NCI-H2171 treated with DMSO at 0.1 percent for 48 hours (cell line): ENCODE measurements at regions not wholly inside any gene's neighbourhood (a gene's known extent, or its start where the extent isn't known, plus 50 kb on each side); places are given as distances from the start of the nearest gene placed in this dataset.

Source experiments
- DNase-seq: peaks from one replicate; lab custom pipeline; 2025; lab: John Stamatoyannopoulos, UW

DNA sequence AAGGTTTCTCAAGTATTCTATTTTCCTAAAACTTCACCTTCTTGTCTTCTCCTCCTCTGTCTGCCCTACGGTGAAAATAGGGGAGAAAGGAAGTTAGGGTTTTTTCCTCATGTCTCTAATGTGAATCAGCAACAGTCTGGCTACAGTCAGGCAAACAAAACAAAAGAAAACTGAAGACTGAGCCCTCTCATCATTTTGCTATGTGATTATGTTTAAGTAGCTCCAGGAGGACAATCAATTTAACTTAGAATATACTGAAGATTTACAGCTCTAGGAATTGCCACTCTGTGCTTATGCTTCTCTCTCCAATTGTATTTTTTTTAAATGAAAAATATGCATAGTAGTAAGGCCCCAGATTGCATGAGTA, 316.2 kb downstream of the GPAT3 start:
- no peak for DNase-seq

DNA sequence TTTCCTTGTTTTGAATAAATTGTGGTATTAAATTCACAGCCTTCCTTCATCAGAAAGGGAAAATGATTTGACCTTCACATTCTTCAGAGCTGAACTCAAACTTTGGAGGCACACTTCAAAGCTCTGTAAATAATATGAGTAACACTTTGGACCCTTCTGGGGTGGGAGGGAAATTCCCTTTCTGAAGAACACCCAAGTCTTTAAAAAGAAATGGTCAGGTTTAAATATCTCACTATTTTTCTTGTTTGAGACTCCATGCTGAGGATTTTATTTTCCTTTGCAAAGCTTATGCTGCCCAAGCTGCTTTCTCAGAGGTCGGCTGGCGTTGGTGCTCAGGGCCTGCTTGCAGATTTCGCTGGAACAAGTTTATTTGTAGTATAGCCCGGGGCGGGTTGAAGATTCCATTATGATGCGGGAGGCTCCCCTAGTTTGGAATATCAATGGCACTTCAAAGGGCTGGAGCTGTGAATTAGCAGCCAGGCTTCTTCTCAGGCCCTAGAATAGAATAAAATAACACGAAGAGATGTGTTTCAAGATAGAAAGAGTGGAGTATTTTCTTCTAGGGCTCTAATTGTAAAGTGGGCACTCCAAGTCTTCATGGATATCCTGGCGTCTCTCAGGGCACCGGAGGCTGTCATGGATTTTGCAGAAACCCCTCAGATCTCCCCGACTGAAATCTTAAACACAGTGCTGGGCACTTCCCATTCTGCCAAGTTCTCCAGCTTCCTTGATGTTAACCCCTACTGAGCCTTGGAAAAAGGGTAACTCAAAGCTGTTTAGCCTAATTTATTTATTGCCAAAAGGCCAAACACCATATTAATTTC, 315.6 kb downstream of the GPAT3 start:
- DNase-seq, result no peak

DNA sequence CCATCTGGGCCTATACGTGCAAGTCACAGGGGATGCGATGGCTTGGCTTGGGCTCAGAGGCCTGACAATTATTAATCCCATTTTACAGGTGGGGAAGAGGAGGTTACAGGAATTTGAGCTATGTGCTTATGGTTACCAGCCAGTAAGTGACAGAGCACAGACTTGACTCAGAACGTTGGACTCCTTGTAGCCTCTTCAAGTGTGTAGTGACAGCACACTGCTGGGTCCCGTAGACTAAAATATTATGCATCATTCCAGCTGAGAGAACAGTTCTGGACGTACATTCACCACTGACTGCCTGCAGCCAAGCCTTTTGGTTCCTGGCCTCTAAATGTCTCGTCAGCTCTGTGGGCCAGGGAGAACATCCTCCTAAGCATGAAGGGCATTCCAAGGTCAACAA, 314.5 kb downstream of the GPAT3 start:
- no peak for DNase-seq

DNA sequence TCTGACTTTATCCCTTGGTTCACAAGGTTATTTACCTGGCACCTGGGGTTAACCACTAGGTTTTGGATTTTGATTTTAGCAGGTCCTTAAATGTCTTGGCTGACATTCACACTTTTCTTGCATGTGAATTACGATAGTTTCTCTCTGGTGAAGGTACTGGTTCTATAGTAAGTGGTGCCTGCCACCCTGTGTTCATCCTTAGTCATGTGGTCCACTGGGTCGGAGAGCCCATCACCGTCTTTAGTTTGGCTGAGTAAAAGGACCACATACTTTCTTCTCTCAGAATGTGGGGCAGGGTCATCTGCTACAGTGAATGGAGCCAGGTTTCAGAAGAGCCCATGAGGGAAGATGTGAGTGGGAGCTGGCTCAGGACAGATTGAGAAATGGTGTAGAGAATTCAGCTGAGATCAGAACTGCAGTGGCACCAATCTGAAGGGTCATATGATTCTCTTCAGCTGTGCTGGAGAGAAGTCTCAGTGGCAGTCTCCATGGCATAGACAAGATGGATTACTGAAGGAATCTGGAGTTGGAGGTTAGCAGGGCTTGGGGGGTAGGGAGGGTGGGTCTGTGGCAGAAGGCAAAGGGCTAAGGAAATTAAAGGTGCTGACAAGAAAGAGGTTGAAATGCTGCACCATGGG, 310.4 kb downstream of the GPAT3 start:
- DNase-seq, result no peak

DNA sequence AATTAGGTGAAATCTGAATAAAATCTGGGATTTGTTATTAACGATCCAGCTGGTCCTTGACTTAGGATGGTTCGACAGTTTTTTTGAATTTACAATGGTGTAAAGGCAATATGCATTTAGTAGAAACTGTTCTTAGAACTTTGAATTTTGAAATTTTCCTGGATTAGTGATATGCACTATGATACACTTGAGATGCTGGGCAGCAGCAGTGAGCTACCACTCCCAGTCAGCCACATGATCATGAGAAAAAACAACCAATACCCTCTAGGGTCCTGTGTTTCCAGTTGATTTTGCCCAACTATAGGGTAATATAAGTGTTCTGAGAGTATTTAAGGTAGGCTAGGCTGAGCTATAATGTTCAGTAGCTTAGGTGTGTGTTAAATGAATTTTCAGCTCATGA, 303.7 kb downstream of the GPAT3 start:
- DNase-seq, result no peak

DNA sequence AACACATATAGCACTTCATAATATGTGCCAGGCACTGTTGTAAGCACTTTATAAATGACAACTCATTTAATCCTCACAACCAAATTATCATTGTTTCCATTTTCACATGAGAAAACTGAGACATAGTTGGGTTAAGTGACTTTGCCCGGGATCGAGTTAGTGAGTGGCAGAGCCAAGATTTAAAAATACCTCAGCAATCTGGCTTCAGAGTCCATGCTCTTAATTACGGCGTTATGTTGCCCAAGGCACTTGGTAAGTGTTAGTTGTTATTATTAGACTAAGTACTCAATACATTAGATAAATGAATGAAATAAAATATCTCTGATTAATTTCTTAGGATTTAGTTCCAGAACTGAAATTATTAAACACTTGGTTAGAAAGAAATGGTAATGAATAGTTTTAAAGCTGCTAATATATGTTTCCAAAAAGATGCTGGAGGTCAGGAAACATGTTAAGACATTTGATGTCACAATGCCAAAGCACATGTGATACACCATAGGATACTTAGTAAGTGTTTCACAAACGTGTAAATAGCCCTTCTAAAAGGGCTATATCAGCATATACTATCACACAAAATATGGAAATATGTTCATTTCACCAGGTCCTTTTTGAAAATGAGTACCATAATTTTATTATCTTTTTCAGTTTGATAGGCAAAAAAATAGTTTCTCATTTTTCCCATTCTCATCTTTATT, 301.9 kb downstream of the GPAT3 start:
- no peak for DNase-seq

DNA sequence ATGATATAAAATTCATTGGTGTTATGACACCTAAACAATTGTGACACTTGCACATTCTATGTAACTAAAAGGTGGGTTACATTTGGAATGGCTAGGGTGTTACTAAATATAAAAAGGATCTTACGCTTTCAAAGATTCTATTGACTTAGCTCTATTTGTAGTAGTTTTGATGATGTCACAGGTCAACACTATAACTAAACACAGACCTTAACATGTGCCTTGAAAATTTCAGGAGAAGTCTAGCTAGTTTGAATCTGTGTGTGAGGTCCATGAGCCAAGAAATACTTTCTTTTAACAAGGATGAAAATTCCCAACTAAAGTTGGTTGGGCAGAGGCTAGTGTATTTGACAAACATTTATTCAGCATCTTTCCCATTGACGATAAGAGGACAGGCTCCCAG, 298.0 kb downstream of the GPAT3 start:
- DNase-seq, result no peak

DNA sequence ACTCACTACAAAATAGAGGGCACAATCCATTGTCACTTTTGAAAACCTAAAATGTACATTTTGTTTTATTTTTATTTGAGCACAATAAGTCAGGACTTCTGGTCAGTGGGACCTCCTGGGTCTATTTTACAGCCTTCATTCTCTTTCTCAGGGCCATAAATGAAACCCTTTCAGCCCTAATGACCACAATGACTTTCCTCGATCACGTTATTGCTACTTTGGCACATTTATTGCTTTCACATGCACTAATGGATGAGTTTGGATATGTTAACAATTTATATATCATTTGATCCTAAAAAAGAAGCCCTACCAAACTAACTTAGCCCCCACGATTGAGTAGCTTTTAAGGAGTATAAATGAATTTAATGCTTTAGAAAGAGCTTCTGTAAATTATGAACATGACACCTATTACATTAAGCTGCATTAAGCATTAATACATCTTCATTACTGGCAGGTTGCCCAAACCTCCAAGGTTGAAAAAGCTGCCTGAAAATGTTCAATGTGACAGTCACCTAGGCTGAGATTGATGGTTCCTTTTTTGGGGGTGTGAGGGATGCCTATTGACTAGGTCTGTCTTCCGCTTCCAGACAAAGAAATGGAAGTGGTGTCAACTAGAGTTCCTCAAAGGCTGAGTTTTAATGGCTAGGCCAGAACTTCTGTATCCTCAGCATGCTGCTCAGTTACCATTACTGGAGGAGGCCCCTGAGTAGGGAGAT, 296.4 kb downstream of the GPAT3 start:
- DNase-seq, result no peak

DNA sequence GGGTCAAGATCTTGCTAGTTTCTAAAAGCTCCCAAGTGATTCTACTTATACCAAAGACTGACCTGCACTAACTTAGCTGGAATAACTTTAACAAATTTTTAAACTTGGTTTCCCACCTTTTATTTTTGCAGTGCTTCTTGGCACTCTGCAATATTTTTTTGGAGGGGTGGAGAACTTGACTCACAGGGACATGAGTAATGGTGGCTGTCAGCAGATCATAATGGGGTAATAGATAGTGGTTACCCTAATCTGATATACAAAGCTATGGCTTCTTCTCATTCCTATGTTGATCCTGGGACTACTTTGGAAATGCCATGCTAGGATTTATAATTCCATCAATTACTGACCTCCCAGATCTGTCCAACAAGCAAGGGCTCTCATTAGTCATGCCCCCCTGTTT, 295.7 kb downstream of the GPAT3 start:
- no peak for DNase-seq

DNA sequence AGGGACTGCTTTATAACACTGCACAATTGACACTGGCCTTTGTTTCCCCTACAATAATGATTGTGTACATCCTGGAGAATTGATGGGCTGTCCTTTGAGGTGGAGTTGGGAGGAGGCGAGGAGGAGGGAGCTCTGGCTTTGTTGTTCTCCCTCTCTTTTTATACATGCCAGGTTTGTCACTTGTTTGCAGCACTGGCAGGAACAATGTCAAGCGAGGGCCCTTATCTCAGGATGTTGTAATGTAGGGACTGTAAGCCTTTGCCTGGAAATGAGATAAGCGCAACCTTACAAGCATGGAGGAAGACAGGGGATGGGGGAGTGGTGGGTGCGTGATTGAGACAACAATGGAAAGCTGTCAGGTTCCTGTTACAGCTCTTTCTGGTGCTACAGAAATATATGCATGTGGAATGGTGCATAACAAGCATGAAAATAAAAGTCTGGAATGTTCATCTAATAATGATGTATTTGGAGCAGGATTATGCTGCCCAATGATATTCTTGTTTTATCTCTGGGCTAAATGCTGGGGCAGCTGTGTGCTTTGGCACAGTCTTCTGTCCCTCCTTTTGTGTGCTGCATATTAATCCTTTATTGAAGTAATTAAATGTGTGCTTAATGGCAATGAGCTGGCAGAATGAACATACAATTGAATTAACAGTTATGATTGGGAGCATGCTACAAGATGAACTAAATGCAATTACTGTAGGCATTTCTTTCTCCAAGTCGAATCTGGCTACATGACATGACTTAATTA, 294.4 kb downstream of the GPAT3 start:
- no peak for DNase-seq

DNA sequence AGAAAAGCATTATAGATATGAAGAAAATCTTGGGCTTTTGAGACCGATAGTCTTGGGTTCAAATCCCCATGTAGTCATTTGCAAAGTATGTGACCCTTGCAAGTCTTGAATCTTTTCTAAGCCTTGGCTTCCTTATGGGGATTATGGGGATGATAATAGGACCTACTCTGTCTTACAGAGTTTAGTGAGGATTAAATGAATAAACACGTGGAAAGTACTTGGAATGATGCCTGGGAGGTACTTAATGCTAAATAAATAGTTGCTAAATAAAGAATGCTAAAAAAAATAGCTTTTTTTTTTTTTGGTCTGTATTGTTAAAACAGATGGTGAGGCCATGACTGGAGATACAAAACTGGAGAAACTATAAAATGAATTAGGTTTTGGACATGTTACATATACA, 292.7 kb downstream of the GPAT3 start:
- no peak for DNase-seq

DNA sequence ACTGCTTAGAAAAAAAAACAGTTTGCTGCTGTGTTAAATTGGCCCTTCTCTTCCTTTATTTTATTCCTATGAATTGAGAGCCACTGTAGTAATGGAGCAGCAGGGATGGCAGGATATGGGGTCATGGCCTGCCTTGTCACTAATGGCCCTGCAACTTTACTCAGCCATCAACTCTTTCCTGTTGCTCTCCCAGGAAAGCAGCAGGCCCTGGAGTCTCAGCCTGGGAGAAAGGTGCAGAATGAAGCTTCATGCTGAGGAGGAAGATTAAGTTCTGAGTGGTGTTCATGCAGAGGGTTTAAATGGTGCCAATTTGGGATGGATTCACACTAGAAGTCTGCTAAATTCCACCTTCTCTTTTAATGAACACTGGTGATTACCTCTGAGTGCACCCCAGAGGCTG, 285.6 kb downstream of the GPAT3 start:
- DNase-seq, result no peak

DNA sequence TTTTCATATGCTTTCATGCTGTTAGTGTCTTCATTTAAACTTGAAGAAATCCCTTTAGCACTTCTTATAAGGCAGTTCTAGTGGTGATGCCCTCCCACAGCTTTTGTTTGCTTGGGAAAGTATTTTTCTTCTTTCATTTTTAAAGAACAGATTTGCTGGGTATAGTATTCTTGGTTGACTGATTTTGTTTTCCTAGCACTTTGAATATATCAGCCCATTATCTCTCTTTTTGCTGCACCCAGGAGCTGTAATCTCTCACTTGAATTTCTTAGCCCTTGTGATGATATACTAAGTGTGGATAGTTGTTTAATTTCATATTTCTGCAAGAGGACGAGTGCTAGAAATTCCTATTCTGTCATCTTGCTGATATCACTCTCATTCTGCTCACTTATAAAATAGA, 283.7 kb downstream of the GPAT3 start:
- no peak for DNase-seq

DNA sequence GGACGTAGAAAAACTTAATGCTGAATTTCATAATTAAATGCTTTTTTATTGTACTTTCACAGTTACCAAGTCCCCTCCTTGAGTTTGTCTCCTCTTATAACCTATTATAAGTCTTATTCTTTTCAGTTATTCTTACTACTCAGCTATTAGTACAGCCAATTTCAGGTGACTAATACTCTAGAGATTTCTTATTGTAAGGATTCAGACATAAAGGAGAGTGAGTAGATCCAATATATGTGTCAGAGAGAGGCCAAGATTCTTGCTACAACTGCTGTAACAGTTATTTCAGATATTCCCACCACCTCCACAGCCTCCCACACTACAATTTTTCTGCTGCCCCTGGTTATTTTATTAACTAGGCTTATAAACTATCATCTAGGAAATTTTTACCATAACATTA, 274.5 kb downstream of the GPAT3 start:
- no peak for DNase-seq

DNA sequence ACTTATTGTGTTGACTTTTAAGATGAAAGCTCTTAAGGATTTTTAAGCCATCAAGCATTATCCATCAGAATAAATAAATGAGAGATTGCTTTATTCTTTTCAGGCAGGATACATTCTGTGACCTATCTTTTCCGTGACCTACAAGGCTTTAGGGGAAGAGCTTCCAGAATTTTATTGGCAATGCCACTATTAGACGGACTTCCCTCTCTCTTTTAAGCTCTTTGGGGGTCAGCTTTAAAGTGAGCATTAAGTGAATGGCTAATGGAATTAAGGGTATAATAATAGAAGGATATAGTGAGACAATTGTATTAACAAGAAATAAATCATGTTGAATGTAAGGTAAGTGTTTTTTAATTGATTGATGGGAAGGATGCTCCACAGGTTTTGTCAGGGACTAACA, 273.7 kb downstream of the GPAT3 start:
- DNase-seq, result no peak

DNA sequence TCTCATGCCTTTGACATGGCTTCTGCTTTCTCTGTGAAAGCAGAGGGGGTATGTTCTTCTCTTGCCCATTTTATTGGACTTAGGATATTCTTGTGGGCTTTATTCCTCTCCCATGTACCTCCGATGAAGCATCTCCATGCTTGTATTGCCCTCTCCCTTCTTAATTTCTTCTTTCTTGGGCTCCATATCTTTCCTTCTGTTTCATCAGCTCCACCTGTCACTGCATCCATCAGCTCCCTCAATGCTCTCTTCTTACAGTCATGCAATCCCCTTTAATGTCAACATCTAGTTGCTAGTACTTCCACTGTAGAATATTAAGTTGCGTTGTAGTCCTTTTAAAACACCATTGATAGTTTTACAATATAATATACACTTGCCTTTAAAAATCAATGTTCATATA, 257.6 kb downstream of the GPAT3 start:
- no peak for DNase-seq

DNA sequence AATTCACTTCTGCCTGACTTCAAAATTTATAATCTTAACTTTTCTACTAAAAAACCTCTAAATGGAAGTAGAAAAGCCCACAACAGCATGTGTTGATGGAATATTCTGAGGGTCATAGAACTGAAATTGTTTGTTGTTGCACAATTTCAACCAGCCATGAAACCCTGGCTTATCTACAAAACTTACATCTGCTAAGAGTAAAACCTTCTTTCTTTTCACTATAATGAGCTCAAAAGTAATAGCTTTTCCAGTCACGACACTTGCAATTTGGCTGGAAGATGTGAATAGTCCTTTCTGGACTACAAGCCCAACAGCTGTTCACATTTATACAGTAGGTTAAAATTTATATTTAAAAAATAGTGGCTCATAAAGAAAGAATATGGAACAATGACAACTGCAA, 250.0 kb downstream of the GPAT3 start:
- no peak for DNase-seq

DNA sequence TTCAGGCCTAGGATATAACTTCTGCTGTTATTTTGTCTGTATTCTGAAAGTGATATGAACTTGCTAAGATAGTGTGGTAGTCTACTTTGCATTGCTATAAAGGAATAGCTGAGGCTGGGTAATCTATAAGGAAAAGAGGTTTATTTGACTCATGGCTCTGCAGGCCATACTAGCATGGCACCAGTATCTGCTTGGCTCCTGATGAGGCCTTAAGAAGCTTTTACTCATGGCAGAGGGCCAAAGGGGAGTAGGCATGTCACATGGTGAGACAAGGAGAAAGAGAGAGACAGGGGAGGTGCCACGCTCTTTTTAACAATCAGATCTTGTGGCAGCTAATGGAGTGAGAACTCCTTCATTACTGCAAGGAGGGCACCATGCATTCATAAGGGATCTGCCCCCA, 247.3 kb downstream of the GPAT3 start:
- no peak for DNase-seq

DNA sequence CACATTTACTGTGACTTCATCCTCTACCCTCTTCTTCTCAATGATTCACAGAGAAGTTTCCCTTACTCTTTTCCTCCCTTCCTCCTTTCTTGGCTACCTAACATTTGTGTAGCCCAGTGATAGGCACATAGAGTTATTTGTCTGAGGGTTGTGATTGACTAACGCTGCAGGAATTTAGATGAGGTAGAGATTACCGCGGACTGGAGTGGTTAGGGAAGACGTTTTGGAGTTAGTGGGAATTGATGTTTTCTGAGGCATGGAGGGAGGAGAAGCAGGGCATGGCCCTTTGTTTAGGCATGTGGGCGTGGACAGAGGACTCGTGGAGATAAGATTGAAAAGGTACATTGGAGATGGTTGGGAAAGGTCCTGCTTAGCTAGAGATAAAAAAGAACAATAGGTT, 246.7 kb downstream of the GPAT3 start:
- no peak for DNase-seq

DNA sequence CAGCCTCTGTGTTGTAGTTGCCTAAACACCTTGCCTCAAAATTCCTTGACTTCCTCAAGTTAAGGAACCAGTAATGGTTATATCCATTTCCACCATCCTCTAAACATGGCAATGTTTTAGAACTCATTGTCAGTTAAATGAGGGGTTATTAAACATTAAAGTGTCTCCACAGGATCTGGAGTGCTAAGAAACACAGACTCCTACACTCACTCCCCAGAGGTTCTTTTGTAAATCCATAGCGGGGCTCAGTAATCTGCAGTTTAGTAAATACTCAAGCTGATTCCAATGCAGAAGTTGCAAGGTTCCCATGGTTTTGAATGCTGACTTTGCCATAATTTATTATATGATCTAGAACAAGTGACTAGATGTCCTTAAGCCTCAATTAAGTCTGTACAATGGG, 245.5 kb downstream of the GPAT3 start:
- no peak for DNase-seq

DNA sequence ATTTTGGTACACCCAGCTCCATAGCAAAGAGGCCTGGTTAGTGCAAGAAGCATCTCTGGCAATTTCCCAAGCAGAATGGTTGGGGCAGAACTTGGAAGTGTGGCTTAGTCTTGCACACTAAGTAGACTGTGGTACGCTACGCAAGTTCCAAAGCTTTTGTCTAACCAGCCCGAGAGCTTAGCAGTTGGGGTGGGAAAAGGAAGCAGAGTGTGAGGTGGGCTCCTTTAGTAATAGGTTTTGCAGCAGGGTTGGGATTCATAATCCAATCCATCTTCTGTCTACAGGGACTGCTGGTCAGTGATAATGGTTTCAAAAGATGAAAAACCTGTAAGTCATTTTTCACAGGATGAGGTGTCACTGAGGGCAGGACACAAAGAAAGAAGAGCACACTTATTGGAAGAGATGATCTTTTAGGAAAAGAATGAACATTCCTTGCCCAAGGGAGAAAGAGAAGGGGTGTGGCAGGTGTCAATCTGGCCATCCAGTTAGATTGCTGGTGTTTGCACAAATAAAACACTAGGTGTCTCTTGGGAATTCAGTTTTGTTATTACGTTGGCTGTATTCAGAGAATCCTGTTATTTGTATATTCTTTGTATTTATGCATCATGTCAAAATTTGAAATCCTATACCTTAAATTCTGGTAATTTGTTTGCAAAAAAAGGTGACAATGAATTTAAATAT, 244.3 kb downstream of the GPAT3 start:
- no peak for DNase-seq
